Astrocyte of the cerebellum (primary cell): ENCODE measurements at regions not wholly inside any gene's neighbourhood (a gene's known extent, or its start where the extent isn't known, plus 50 kb on each side); places are given as distances from the start of the nearest gene placed in this dataset.

Experiments used
- DNase-seq: peaks from one replicate; pipeline ENCODE4 v3.0.0-alpha.2; 2011; ENCODE audit warnings: low read depth
- H3K4me3 ChIP-seq: 2 replicates; pipeline ENCODE4 v1.5.1; 2011; ENCODE audit warnings: mild to moderate bottlenecking, low read depth, low read length, moderate library complexity
- in situ Hi-C: cut with HindIII; loops from 2 replicates; pipeline ENCODE4 v1.10.0; 2017; ENCODE audit warnings: low sequenced_read_pairs
- TF ChIP-seq, protein P1 (sequence below): IDR thresholded peaks from 2 replicates; pipeline ENCODE4 v1.5.1; 2012; ENCODE audit warnings: low read length, low read depth, moderate library complexity, mild to moderate bottlenecking; ENCODE audit errors: missing control alignments

DNA sequence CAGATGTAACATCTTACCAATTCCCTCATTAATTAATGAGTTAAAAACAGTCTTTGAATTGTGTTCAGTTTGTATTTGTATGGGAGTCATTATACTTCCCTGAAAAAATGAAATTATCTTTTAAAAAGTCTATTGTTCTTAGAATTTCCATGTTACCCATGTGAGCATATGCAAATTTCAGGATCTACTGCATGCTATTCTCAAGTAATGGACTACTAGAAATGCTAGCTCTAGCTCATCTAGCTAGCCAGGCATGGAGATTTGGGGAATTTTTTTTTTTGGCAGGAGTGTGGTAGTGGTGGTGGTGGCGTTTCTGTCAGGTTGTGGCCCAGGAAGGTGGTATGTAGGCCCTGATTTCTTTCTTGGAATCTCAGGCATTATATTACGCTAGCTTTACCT, 218.4 kb downstream of the AEBP2 start:
- in situ Hi-C loops: no loop called here
- TF ChIP-seq, protein P1, sequence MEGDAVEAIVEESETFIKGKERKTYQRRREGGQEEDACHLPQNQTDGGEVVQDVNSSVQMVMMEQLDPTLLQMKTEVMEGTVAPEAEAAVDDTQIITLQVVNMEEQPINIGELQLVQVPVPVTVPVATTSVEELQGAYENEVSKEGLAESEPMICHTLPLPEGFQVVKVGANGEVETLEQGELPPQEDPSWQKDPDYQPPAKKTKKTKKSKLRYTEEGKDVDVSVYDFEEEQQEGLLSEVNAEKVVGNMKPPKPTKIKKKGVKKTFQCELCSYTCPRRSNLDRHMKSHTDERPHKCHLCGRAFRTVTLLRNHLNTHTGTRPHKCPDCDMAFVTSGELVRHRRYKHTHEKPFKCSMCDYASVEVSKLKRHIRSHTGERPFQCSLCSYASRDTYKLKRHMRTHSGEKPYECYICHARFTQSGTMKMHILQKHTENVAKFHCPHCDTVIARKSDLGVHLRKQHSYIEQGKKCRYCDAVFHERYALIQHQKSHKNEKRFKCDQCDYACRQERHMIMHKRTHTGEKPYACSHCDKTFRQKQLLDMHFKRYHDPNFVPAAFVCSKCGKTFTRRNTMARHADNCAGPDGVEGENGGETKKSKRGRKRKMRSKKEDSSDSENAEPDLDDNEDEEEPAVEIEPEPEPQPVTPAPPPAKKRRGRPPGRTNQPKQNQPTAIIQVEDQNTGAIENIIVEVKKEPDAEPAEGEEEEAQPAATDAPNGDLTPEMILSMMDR: no peak
- no peak for DNase-seq
- no peak overlapping the region for H3K4me3 ChIP-seq

DNA sequence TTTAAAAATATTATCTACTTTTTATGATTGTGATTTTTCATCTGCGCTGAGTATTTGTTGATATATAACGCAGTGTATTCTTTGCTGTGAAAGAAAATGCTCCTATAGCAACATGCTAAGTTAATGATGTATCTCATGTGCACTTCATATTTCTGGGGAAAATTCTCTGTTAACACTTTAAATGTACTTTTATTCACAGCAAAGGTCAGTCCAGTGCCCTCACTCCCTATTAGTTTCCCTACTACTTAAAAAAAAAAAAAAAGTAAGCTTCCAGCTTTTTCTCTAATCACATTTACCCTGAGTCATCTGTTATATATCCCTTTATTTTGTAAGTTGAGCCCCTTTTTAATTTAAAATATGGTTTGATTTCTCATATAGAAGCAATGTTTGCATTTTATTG, 219.8 kb downstream of the AEBP2 start:
- in situ Hi-C loops: no loop called here
- DNase-seq: no peak
- TF ChIP-seq, protein P1: no peak
- H3K4me3 ChIP-seq: no peak overlapping the region

DNA sequence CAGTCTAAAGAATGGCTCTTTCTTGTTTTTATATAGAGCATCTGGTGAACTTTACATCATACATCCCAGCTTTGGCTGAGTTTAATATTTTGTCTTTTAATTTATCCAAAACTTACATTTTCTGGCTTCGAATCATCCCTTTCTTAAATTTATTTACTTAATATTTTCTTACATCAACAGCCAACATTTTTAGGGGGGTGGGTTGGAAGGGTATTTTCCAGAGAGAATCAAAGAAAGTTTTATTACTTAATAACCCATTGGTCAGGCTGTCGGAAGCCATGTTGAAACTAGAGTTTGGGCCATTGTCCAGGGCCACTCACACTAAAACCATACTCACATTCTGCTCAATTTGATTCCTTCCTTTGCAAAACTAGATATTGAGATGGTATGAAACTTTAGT, 220.2 kb downstream of the AEBP2 start:
- H3K4me3 ChIP-seq: no peak overlapping the region
- TF ChIP-seq, protein P1: no peak
- in situ Hi-C loops: no loop called here
- DNase-seq: no peak

DNA sequence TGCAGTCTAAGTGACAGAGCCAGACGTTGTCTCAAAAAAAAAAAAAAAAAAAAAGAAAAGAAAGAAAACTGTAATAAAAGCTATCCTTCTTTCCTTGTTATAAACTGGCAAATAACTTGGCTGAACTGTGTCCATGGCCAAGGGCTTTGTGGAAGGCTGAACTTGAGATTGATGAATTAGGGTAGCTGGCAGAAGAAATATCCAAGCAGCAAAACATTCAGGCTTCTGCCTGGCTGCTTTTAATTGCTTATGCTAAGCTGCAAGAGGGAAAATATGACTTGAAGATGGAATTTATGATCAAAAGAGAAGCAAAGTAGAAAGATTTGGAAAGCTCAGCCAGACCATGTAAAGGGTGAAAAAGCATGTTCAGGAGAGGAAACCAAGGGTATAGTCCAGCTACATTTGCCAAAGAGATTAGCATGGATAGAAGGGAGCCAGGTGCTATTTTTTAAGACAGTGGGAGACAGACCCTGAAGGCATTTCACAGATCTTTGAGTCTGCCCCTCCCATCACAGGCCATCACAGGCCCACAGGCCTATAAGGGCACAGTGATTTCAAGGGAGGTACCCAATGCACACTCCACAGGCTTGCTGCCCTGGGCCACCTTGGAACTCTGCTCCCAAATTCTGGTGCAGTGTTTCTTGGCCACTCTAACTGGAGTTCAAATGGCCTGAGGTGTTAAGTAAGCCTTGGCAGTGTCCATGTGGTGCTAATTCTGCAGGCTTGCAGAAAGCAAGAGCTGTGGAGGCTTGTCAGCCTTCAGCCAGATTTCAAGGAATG, 226.0 kb downstream of the AEBP2 start:
- TF ChIP-seq, protein P1: no peak
- in situ Hi-C loops: no loop called here
- H3K4me3 ChIP-seq: no peak overlapping the region
- DNase-seq: no peak

DNA sequence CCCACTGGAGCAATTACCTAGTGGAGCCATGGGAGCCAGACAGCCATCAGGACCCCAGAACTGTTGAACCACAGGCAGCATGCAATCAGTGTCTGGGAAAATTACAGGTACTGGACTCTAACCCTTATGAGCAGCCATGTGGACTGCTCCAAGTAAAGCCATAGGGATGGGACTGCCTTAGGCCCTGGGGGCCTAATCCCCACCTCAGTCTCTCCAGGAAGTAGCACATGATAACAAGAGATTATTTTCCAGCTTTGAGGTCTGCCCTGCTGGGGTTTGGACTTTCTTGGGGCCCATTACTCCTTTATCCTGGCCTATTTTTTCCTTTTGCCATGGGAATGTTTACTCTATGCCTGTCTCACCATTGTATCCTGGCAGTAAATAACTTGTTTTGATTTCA, 226.8 kb downstream of the AEBP2 start:
- H3K4me3 ChIP-seq: no peak overlapping the region
- TF ChIP-seq, protein P1: no peak
- in situ Hi-C loops: no loop called here
- no peak for DNase-seq

DNA sequence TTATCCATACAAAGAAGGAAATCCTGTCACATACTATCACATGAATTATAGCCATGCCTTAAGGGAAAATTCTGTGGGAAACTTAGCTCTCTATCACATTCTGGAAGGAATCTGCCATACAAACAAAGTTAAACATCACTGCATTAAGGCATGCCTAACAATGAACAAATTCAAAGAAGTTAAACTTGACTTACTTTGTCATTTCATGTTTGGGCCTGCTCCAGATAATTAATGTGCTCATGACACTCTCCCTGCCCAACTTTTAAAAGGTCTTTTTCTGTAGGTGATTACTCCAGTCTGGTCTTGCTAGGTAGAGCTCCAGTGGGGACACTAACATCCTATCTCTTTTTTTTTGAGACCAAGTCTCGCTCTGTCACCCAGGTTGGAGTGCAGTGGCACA, 230.5 kb downstream of the AEBP2 start:
- TF ChIP-seq, protein P1: no peak
- in situ Hi-C loops: no loop called here
- DNase-seq: no peak
- no peak overlapping the region for H3K4me3 ChIP-seq
